Prostate gland (tissue), 2 donors: ENCODE measurements at regions not wholly inside any gene's neighbourhood (a gene's known extent, or its start where the extent isn't known, plus 50 kb on each side); places are given as distances from the start of the nearest gene placed in this dataset.

Source experiments
- CTCF ChIP-seq, 4 experiments: fragments of 200-600 bp in 2 of 4; fragments of 450-650 bp in 2 of 4; sonication (generic) in 2 of 4; IDR thresholded peaks; 1 replicate in 3 of 4; 2 replicates in 1 of 4; pipeline ENCODE4 v1.5.1; 2016 to 2019; ENCODE audit warnings: antibody characterized with exemption in 4 of 4, mild to moderate bottlenecking in 2 of 4, moderate library complexity in 2 of 4
- POLR2A ChIP-seq: fragments of 450-650 bp; IDR thresholded peaks from one replicate; pipeline ENCODE4 v1.6.1; 2016; ENCODE audit warnings: antibody characterized with exemption, mild to moderate bottlenecking
- POLR2AphosphoS5 ChIP-seq: sonication (generic); formaldehyde crosslinking; IDR thresholded peaks from one replicate; pipeline ENCODE4 v1.6.1; 2017; ENCODE audit warnings: antibody characterized with exemption

DNA sequence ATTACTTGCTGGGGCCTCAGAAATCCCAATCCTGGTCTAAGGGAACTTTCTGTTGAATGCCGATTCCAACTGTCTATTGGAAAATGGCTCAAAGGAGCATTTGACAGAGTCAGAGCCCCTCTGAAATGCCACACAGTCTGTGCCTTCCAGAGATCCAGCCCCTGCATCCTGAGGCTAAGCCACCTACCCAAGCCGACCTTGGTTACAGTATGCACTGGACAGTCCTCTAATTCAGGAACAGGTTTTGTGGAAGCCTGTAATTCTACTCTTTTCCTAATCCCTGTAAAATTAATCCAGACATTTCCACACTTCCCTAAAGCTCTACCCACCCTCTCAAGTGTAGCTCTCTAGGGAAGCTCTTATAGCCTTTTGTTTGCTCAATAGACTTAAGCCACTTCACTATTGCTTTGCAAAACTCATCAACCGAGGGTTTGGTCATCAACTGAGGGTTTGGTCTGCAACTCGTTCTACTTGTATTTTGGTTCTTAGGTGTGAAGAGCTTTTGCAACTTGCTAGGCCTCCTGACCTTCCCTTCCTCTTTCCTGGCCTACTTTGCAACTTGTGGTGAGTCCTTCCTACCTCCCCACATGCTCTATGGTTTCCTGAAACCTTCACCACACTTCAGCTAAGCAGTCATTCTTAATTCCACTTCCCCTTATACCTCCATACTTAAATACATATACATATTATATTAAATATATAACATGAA lies 364.8 kb downstream of the SFMBT2 start:
- no peak for TF ChIP-seq CTCF (IDR thresholded peaks at IDR 0.05)
- no peak for TF ChIP-seq POLR2AphosphoS5
- TF ChIP-seq POLR2A, result no peak
